PC-3 (cell line): ENCODE measurements at regions not wholly inside any gene's neighbourhood (a gene's known extent, or its start where the extent isn't known, plus 50 kb on each side); places are given as distances from the start of the nearest gene placed in this dataset.

Experiments
- ATAC-seq: fragments of 200-7000 bp; cut with Tn5 transposase; 2 replicates; pipeline ENCODE4 v1.9.1; 2020; ENCODE audit warnings: mild to moderate bottlenecking, moderate library complexity
- BruUV-seq: library from RNA; stranded (reverse); fragments of 400-500 nt; replicated peaks from 2 replicates; lab custom pipeline; 2021; lab: Mats Ljungman, UMichigan
- CTCF ChIA-PET: fragments of 300-600 bp; sonication (Branson Sonifier 250); formaldehyde crosslinking; loops from one replicate; lab custom pipeline; 2022; ENCODE audit warnings: antibody characterized with exemption; lab: Charles Lee
- POLR2A ChIA-PET: fragments of 300-600 bp; sonication (Branson Sonifier 250); formaldehyde crosslinking; loops from one replicate; lab custom pipeline; 2022; ENCODE audit warnings: antibody characterized with exemption; ENCODE audit not compliant: unreplicated experiment; lab: Charles Lee
- DNase-seq: peaks from one replicate; pipeline ENCODE4 v3.0.0-alpha.2; 2015
- H2AFZ ChIP-seq: fragments of 300-600 bp; sonication (generic); 2 replicates; pipeline ENCODE4 v1.6.0; 2016; ENCODE audit warnings: antibody characterized with exemption, low read length
- H3F3A ChIP-seq: fragments of 300-600 bp; sonication (generic); one replicate; pipeline ENCODE4 v1.6.0; 2017; ENCODE audit warnings: antibody characterized with exemption, low read length, control low read depth, mild to moderate bottlenecking; ENCODE audit not compliant: unreplicated experiment
- H3K27ac ChIP-seq: fragments of 300-600 bp; sonication (generic); 2 replicates; pipeline ENCODE4 v1.5.1; 2016; ENCODE audit warnings: mild to moderate bottlenecking, low read length
- H3K27me3 ChIP-seq: fragments of 300-600 bp; sonication (generic); 2 replicates; pipeline ENCODE4 v1.6.1; 2016; ENCODE audit warnings: low read length, mixed read lengths
- H3K36me3 ChIP-seq: fragments of 300-600 bp; sonication (generic); 2 replicates; pipeline ENCODE4 v1.6.1; 2016; ENCODE audit warnings: low read depth, mixed run types, low read length, mixed read lengths
- H3K4me1 ChIP-seq: fragments of 300-600 bp; sonication (generic); 2 replicates; pipeline ENCODE4 v1.5.1; 2016; ENCODE audit warnings: low read length; ENCODE audit not compliant: insufficient read depth
- H3K4me2 ChIP-seq: fragments of 300-600 bp; sonication (generic); 2 replicates; pipeline ENCODE4 v1.6.0; 2016; ENCODE audit warnings: low read length
- H3K4me3 ChIP-seq: fragments of 300-600 bp; sonication (generic); 2 replicates; pipeline ENCODE4 v1.5.1; 2016; ENCODE audit warnings: mild to moderate bottlenecking, low read length, mixed read lengths
- H3K79me2 ChIP-seq: fragments of 300-600 bp; sonication (generic); 2 replicates; pipeline ENCODE4 v1.6.1; 2017; ENCODE audit warnings: low read length, mixed read lengths
- H3K9ac ChIP-seq: fragments of 300-600 bp; sonication (generic); 2 replicates; pipeline ENCODE4 v1.6.0; 2016; ENCODE audit warnings: mild to moderate bottlenecking, low read length
- H3K9me2 ChIP-seq: fragments of 300-600 bp; sonication (generic); replicated peaks from 2 replicates; pipeline ENCODE4 v1.6.1; 2016; ENCODE audit warnings: mixed run types, low read length, mixed read lengths
- H3K9me3 ChIP-seq: fragments of 300-600 bp; sonication (generic); 2 replicates; pipeline ENCODE4 v1.6.1; 2016; ENCODE audit warnings: low read length, mixed read lengths
- H4K20me1 ChIP-seq: fragments of 300-600 bp; sonication (generic); 2 replicates; pipeline ENCODE4 v1.6.1; 2016; ENCODE audit warnings: low read length, mixed read lengths
- CTCF ChIP-seq: fragments of 300-600 bp; sonication (generic); conservative IDR thresholded peaks from 2 replicates; pipeline ENCODE4 v1.5.1; 2017; ENCODE audit warnings: antibody characterized with exemption, low read depth, mild to moderate bottlenecking, low read length
- EZH2 ChIP-seq: fragments of 300-600 bp; sonication (generic); IDR thresholded peaks from one replicate; pipeline ENCODE4 v1.6.1; 2017; ENCODE audit warnings: antibody characterized with exemption, mild to moderate bottlenecking, low read length; ENCODE audit not compliant: unreplicated experiment
- EZH2phosphoT487 ChIP-seq: fragments of 300-600 bp; sonication (generic); IDR thresholded peaks from 2 replicates; pipeline ENCODE4 v1.6.1; 2018; ENCODE audit warnings: mild to moderate bottlenecking, antibody characterized with exemption, low read length, borderline replicate concordance
- intact Hi-C: fragments of 100-400 bp; cut with micrococcal nuclease; formaldehyde crosslinking; loops from 2 replicates; pipeline ENCODE4 v1.9.0; 2023

- ChIA-PET POLR2A (no interaction called here), CTCF (interaction anchor here (0.7 kb wide), 1 partner anchor 385 kb away, joined by 3 read pairs; no protein-coding TSS in a partner anchor)
- Histone ChIP-seq H3K4me3 (no peak overlapping the region), H3K4me2 (no peak overlapping the region), H3F3A (no peaks in the 10 kb centered on the region), H3K9me2 (no peaks in the 10 kb centered on the region), H4K20me1 (no peaks in the 10 kb centered on the region), H3K36me3 (no peaks in the 10 kb centered on the region), H2AFZ (no peak overlapping the region), H3K9me3 (no peaks in the 10 kb centered on the region), H3K27ac (no peak overlapping the region), H3K4me1 (peaks cover 9% of the 10 kb centered on the region), H3K27me3 (no peaks in the 10 kb centered on the region), H3K9ac (no peak overlapping the region), H3K79me2 (no peaks in the 10 kb centered on the region)
- intact Hi-C loops: no loop called here
- no TSS peak for BruUV-seq
- no peak for ATAC-seq
- TF ChIP-seq EZH2phosphoT487: no peak
- no peak for TF ChIP-seq EZH2
- TF ChIP-seq CTCF: peak; percentile 56
- DNase-seq: peak; percentile 22
Observed at GRCh38 chr1:195608883-195609282, 999.4 kb downstream of the KCNT2 start.

GRCh38 chr1:195606483-195606882, 1001.8 kb downstream of the KCNT2 start:
- no peak overlapping the region for H3K9ac ChIP-seq
- no peak overlapping the region for H3K4me3 ChIP-seq
- no peaks in the 10 kb centered on the region for H4K20me1 ChIP-seq
- no peak for TF ChIP-seq CTCF
- TF ChIP-seq EZH2phosphoT487: no peak
- TF ChIP-seq EZH2: no peak
- no peaks in the 10 kb centered on the region for H3K27me3 ChIP-seq
- H3K27ac ChIP-seq: no peak overlapping the region
- H3F3A ChIP-seq: no peaks in the 10 kb centered on the region
- ChIA-PET CTCF (no interaction called here), POLR2A (no interaction called here)
- H3K36me3 ChIP-seq: no peaks in the 10 kb centered on the region
- H3K9me2 ChIP-seq: no peaks in the 10 kb centered on the region
- intact Hi-C loops: no loop called here
- no TSS peak for BruUV-seq
- no peak for DNase-seq
- peaks cover 11% of the 10 kb centered on the region for H3K4me1 ChIP-seq
- no peak overlapping the region for H2AFZ ChIP-seq
- no peak overlapping the region for H3K4me2 ChIP-seq
- H3K79me2 ChIP-seq: no peaks in the 10 kb centered on the region
- ATAC-seq: no peak
- H3K9me3 ChIP-seq: no peaks in the 10 kb centered on the region

GRCh38 chr1:195604287-195604686, 1004.0 kb downstream of the KCNT2 start:
- Histone ChIP-seq H2AFZ (no peak overlapping the region), H3K9ac (no peak overlapping the region), H3K4me2 (0 out of 2 replicates have a peak overlapping the region, but pooled peaks have one; percentile 31), H3K4me3 (no peak overlapping the region), H3K4me1 (peaks cover 11% of the 10 kb centered on the region), H3F3A (no peaks in the 10 kb centered on the region), H3K27me3 (no peaks in the 10 kb centered on the region), H3K9me3 (no peaks in the 10 kb centered on the region), H3K79me2 (no peaks in the 10 kb centered on the region), H3K36me3 (no peaks in the 10 kb centered on the region), H4K20me1 (no peaks in the 10 kb centered on the region), H3K9me2 (no peaks in the 10 kb centered on the region), H3K27ac (peak overlapping the region; percentile 66)
- POLR2A ChIA-PET: no interaction called here
- peak; percentile 72 for DNase-seq
- BruUV-seq: no TSS peak
- ATAC-seq: peak; percentile 49
- TF ChIP-seq EZH2 (no peak), EZH2phosphoT487 (no peak), CTCF (no peak)
- intact Hi-C loops: no loop called here
- CTCF ChIA-PET: no interaction called here
